ENCODE measurements at regions not wholly inside any gene's neighbourhood (a gene's known extent, or its start where the extent isn't known, plus 50 kb on each side); places are given as distances from the start of the nearest gene placed in this dataset.

DNA sequence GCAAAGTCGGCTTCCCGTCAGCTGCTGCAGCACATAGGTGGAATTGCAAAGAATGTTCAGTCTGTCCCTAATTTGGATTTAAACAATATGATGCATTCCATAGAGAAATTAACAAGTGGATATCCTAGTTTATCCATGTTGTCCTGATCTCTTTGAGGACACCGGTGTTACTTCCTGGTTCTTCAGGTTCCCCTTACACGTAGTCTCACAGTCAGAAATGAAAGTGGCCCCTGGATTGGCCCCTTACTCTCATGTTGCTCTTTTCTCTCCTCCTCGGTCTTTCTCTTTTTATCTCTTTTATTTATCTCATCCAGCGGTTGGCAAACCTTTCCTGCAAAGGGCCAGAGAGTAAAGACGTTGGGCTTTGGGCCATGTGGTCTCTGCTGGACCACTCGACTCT, 265.1 kb downstream of the GAS1 start:
- TF ChIP-seq MXI1 (IDR thresholded peaks at IDR 0.05; ENCODE audit: borderline replicate concordance, low read depth, low read length) = no peak
- TF ChIP-seq, protein P1, sequence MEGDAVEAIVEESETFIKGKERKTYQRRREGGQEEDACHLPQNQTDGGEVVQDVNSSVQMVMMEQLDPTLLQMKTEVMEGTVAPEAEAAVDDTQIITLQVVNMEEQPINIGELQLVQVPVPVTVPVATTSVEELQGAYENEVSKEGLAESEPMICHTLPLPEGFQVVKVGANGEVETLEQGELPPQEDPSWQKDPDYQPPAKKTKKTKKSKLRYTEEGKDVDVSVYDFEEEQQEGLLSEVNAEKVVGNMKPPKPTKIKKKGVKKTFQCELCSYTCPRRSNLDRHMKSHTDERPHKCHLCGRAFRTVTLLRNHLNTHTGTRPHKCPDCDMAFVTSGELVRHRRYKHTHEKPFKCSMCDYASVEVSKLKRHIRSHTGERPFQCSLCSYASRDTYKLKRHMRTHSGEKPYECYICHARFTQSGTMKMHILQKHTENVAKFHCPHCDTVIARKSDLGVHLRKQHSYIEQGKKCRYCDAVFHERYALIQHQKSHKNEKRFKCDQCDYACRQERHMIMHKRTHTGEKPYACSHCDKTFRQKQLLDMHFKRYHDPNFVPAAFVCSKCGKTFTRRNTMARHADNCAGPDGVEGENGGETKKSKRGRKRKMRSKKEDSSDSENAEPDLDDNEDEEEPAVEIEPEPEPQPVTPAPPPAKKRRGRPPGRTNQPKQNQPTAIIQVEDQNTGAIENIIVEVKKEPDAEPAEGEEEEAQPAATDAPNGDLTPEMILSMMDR (conservative IDR thresholded peaks at IDR 0.05; ENCODE audit: low read depth, low read length) = no peak
- TF ChIP-seq MAZ (IDR thresholded peaks at IDR 0.05; ENCODE audit: borderline replicate concordance, low read depth, low read length) = no peak
- TF ChIP-seq CHD1 (IDR thresholded peaks at IDR 0.05; ENCODE audit: low read depth, low read length) = no peak
- TF ChIP-seq CEBPB (IDR thresholded peaks at IDR 0.05; ENCODE audit: low read depth, low read length) = no peak
- TF ChIP-seq POLR2A (IDR thresholded peaks at IDR 0.05; ENCODE audit: low read depth, low read length) = no peak
